Endodermal cell (in vitro differentiated cells): ENCODE measurements at regions not wholly inside any gene's neighbourhood (a gene's known extent, or its start where the extent isn't known, plus 50 kb on each side); places are given as distances from the start of the nearest gene placed in this dataset.
"Not testable (repeated sequence)": the region's sequence is repeated elsewhere in the genome, so short reads cannot be mapped to it uniquely, and the experiment has no call there.

Source experiments
- DNase-seq: peaks from one replicate; pipeline ENCODE4 v3.0.0-alpha.2; 2017
- H3K27ac ChIP-seq: 2 replicates; pipeline ENCODE4 v1.5.1; 2013; ENCODE audit warnings: mild to moderate bottlenecking, low read depth, low read length, moderate library complexity
- H3K27me3 ChIP-seq: 2 replicates; pipeline ENCODE4 v1.6.1; 2013; ENCODE audit warnings: mild to moderate bottlenecking, low read length, moderate library complexity; ENCODE audit not compliant: insufficient read depth, control insufficient read depth, poor library complexity, severe bottlenecking
- H3K36me3 ChIP-seq: 2 replicates; pipeline ENCODE4 v1.7.0; 2013; ENCODE audit warnings: mild to moderate bottlenecking, low read length, moderate library complexity; ENCODE audit not compliant: control insufficient read depth, insufficient read depth
- H3K4me1 ChIP-seq: one replicate; pipeline ENCODE4 v1.7.0; 2013; ENCODE audit warnings: low read length; ENCODE audit not compliant: control insufficient read depth, insufficient read depth
- H3K4me3 ChIP-seq: 2 replicates; pipeline ENCODE4 v1.5.1; 2013; ENCODE audit warnings: mild to moderate bottlenecking, low read length, moderate library complexity
- H3K9ac ChIP-seq: 2 replicates; pipeline ENCODE4 v1.6.1; 2013; ENCODE audit warnings: mild to moderate bottlenecking, low read length, moderate library complexity; ENCODE audit not compliant: poor library complexity, severe bottlenecking; ENCODE audit errors: extremely low read depth
- H3K9me3 ChIP-seq: 2 replicates; pipeline ENCODE4 v1.6.1; 2013; ENCODE audit warnings: mild to moderate bottlenecking, low read length, moderate library complexity; ENCODE audit not compliant: control insufficient read depth
- H3K27ac Mint-ChIP-seq: 2 replicates; pipeline ENCODE4 v1.8.0; 2020; ENCODE audit warnings: mixed read lengths
- H3K27me3 Mint-ChIP-seq: 2 replicates; pipeline ENCODE4 v1.8.0; 2021; ENCODE audit warnings: mild to moderate bottlenecking, mixed read lengths; ENCODE audit not compliant: insufficient read depth
- H3K36me3 Mint-ChIP-seq: 2 replicates; pipeline ENCODE4 v1.8.0; 2020; ENCODE audit warnings: low read depth, mixed read lengths
- H3K4me1 Mint-ChIP-seq: 2 replicates; pipeline ENCODE4 v1.8.0; 2020; ENCODE audit warnings: mixed read lengths
- H3K4me3 Mint-ChIP-seq: 2 replicates; pipeline ENCODE4 v1.8.0; 2020; ENCODE audit warnings: mild to moderate bottlenecking, moderate library complexity, mixed read lengths
- H3K9me3 Mint-ChIP-seq: 2 replicates; pipeline ENCODE4 v1.8.0; 2020; ENCODE audit warnings: mild to moderate bottlenecking, mixed read lengths
- WGBS, 2 experiments: methylation state at CpG; one replicate each; pipeline versions ENCODE4 v1.1.5 to v1.1.7; 2013; ENCODE audit warnings: missing lambda C conversion rate in 2 of 2, mixed read lengths in 1 of 2; ENCODE audit not compliant: insufficient coverage in 1 of 2, insufficient read length in 1 of 2; 5-methylcytosine and 5-hydroxymethylcytosine counted together
- TF ChIP-seq, protein P1 (sequence below): fragments of 200-600 bp; sonication (generic); conservative IDR thresholded peaks from 2 replicates; pipeline ENCODE4 v1.5.0; 2021; ENCODE audit warnings: antibody characterized with exemption, mild to moderate bottlenecking

DNA sequence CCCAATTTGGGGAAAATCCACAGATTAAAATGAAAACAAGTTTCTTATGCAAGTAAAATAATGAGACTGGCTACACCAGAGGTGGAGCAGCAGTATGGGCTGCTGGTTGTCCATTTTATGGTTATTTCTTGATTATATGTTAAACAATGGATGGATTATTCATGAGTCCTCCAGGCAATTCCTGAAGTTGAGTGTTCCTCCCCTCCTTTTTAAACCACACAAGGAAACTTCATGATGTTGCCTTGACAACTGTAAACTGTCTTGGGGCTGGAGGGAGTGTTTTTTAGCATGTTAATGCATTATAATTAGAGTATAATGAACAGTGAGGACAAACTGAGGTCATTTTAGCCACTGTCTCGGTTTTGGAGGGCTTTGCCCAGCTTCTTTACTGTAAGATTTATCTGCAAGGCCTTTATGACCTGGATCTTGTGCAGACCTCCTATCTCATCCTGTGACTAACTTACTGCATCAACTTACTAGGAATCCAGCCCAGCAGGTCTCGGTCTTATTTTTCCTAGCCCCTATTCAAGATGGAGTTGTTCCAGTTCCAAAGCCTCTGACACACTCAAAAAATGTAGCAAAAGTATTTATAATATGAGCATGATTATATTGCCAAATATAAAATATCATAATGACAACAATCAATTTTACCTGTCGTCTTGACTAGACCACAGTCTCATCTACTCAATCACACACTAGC lies 534.0 kb downstream of the TMEM121 start:
- H3K9me3 Mint-ChIP-seq = peaks cover 91% of the 10 kb centered on the region
- no peaks in the 10 kb centered on the region for H3K27me3 ChIP-seq
- H3K36me3 ChIP-seq = no peaks in the 10 kb centered on the region
- TF ChIP-seq, protein P1, sequence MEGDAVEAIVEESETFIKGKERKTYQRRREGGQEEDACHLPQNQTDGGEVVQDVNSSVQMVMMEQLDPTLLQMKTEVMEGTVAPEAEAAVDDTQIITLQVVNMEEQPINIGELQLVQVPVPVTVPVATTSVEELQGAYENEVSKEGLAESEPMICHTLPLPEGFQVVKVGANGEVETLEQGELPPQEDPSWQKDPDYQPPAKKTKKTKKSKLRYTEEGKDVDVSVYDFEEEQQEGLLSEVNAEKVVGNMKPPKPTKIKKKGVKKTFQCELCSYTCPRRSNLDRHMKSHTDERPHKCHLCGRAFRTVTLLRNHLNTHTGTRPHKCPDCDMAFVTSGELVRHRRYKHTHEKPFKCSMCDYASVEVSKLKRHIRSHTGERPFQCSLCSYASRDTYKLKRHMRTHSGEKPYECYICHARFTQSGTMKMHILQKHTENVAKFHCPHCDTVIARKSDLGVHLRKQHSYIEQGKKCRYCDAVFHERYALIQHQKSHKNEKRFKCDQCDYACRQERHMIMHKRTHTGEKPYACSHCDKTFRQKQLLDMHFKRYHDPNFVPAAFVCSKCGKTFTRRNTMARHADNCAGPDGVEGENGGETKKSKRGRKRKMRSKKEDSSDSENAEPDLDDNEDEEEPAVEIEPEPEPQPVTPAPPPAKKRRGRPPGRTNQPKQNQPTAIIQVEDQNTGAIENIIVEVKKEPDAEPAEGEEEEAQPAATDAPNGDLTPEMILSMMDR = no peak
- DNase-seq = no peak
- no peak overlapping the region for H3K27ac Mint-ChIP-seq
- no peak overlapping the region for H3K4me3 ChIP-seq
- no peak overlapping the region for H3K4me3 Mint-ChIP-seq
- H3K9me3 ChIP-seq = peaks cover 74% of the 10 kb centered on the region
- no peaks in the 10 kb centered on the region for H3K4me1 ChIP-seq
- no peak overlapping the region for H3K27ac ChIP-seq
- no peaks in the 10 kb centered on the region for H3K4me1 Mint-ChIP-seq
- H3K36me3 Mint-ChIP-seq = peaks cover 2% of the 10 kb centered on the region
- H3K27me3 Mint-ChIP-seq = no peaks in the 10 kb centered on the region
- 43 to 62% methylated on average over 1 to 2 of the region's 3 CpGs for WGBS, 2 experiments
- no peak overlapping the region for H3K9ac ChIP-seq

DNA sequence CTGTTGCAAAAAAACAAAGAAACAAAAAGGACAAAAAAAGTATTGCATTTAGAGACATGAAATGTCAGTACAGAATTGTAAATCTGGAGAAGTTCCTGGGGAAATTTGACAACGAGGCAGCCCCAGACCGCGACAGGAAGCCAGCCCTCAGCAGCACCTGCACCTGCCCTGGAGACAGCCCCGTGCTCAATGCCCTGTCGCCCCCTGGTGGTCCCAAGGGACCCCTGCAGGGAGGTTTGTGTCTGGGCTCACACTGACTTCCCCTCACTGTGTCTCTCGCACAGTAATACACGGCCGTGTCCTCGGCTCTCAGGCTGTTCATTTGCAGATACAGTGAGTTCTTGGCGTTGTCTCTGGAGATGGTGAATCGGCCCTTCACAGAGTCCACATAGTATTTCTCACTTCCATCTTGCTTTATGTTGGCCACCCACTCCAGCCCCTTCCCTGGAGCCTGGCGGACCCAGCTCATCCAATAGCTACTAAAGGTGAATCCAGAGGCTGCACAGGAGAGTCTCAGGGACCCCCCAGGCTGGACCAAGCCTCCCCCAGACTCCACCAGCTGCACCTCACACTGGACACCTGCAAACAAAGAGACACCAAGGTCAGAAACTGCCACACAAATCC lies 535.6 kb downstream of the TMEM121 start:
- not testable (repeated sequence) for H3K36me3 Mint-ChIP-seq
- H3K9me3 ChIP-seq = peaks cover 78% of the 10 kb centered on the region

DNA sequence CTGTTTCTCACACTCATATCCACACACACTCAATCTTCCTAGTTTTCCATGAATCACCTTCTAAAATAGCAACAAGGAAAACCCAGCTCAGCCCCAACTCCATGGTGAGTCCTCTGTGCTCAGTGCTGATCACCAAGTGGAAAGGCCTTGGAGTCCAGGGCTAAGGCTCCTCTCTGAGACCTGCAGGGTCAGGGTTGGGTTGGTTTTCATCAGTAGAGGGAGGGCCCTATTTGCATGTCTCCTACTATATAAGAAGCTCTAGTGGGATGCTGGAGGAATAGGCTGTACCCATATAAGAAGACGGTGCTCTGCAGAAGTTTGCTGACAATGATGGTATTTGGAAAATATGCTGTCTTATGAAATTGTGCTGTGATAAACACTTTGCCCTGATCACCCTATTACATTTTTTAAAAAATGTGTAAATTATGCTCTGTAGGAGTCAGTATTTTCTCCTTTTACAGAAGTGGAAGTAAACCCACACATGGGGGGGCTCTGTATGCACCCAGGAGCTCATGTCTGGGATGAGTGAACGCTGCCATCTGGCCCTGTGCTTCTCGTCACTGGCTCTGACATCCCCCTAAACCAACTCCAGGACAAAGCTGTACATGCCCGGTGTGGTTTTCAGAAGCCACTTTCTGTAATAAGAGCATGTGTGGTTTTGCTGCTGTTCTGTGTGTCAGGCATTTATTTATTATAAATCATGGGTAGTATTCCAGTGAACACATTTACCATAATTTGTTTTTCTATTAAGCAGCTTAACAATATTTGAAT lies 536.3 kb downstream of the TMEM121 start:
- Histone ChIP-seq H3K9me3 (peaks cover 85% of the 10 kb centered on the region), H3K4me3 (no peak overlapping the region), H3K4me1 (no peaks in the 10 kb centered on the region), H3K36me3 (no peaks in the 10 kb centered on the region), H3K27ac (no peak overlapping the region), H3K27me3 (no peaks in the 10 kb centered on the region), H3K9ac (no peak overlapping the region)
- peaks cover 2% of the 10 kb centered on the region for H3K36me3 Mint-ChIP-seq
- no peaks in the 10 kb centered on the region for H3K27me3 Mint-ChIP-seq
- H3K4me3 Mint-ChIP-seq = no peak overlapping the region
- no peaks in the 10 kb centered on the region for H3K4me1 Mint-ChIP-seq
- no peak for DNase-seq
- H3K27ac Mint-ChIP-seq = no peak overlapping the region
- WGBS, 2 experiments = 60 to 64% methylated on average over 1 to 4 of the region's 4 CpGs
- TF ChIP-seq, protein P1 = no peak
- peaks cover 95% of the 10 kb centered on the region for H3K9me3 Mint-ChIP-seq

More for the DNA sequence above, 535.6 kb downstream of the TMEM121 start:
- H3K4me1 ChIP-seq, H3K27ac ChIP-seq, H3K36me3 ChIP-seq, H3K27me3 ChIP-seq, H3K27ac Mint-ChIP-seq, H3K9ac ChIP-seq, H3K4me3 Mint-ChIP-seq, DNase-seq, H3K27me3 Mint-ChIP-seq, H3K4me3 ChIP-seq, H3K4me1 Mint-ChIP-seq: not testable (repeated sequence)
- WGBS, 2 experiments = 63 to 82% methylated on average over 6 to 9 of the region's 12 CpGs
- peaks cover 93% of the 10 kb centered on the region for H3K9me3 Mint-ChIP-seq
